GM12878 (cell line): ENCODE measurements at regions not wholly inside any gene's neighbourhood (a gene's known extent, or its start where the extent isn't known, plus 50 kb on each side); places are given as distances from the start of the nearest gene placed in this dataset.

ENCODE experiments used
- ATAC-seq: fragments of 200-7000 bp; cut with Tn5 transposase; 3 replicates; pipeline ENCODE4 v1.9.1; 2020; ENCODE audit warnings: mild to moderate bottlenecking, moderate library complexity
- BruUV-seq: library from RNA; stranded (reverse); fragments of 400-500 nt; replicated peaks from 2 replicates; lab custom pipeline; 2021; lab: Mats Ljungman, UMichigan
- CTCF ChIA-PET: fragments of 300-600 bp; sonication (Branson Sonifier 250); formaldehyde crosslinking; extraction: SDS; loops from one replicate; lab custom pipeline; 2021; ENCODE audit warnings: inconsistent platforms; lab: Yijun Ruan, JAX
- POLR2A ChIA-PET: fragments of 350-600 bp; formaldehyde crosslinking; extraction: SDS; loops from one replicate; lab custom pipeline; 2021; ENCODE audit warnings: inconsistent platforms; lab: Charles Lee
- RAD21 ChIA-PET: fragments of 300-600 bp; sonication (Branson Sonifier 250); formaldehyde crosslinking; loops from one replicate; lab custom pipeline; 2023; ENCODE audit warnings: antibody characterized with exemption; ENCODE audit not compliant: unreplicated experiment; lab: Charles Lee
- SMC1A ChIA-PET: fragments of 300-600 bp; sonication (Branson Sonifier 250); formaldehyde crosslinking; loops from one replicate; lab custom pipeline; 2023; ENCODE audit not compliant: unreplicated experiment, uncharacterized antibody; lab: Charles Lee
- DNase-seq: peaks from one replicate; pipeline ENCODE4 v3.0.0-alpha.2; 2011; ENCODE audit warnings: low read depth, low spot score
- FAIRE-seq: peaks from 3 replicates; lab custom pipeline; 2011; peaks lifted over from hg19 to GRCh38; lab: Jason Lieb, UNC
- H2AFZ ChIP-seq: 2 replicates; pipeline ENCODE4 v1.6.0; 2011; ENCODE audit warnings: low read depth, low read length, control low read depth; ENCODE audit not compliant: control insufficient read depth
- H3K27ac ChIP-seq: 2 replicates; pipeline ENCODE4 v1.5.1; 2011; ENCODE audit warnings: control low read depth; ENCODE audit not compliant: control insufficient read depth, insufficient read depth
- H3K27me3 ChIP-seq, 2 experiments: replicated peaks in 1 of 2; 2 replicates each; pipeline versions ENCODE4 v1.6.0 to v1.6.1; 2011; ENCODE audit warnings: low read length in 1 of 2; ENCODE audit not compliant: control insufficient read depth in 2 of 2, insufficient read depth in 2 of 2
- H3K36me3 ChIP-seq, 2 experiments: 2 replicates each; pipeline ENCODE4 v1.5.1; 2011; ENCODE audit warnings: low read length in 1 of 2; ENCODE audit not compliant: control insufficient read depth in 2 of 2, insufficient read depth in 2 of 2
- H3K4me1 ChIP-seq: 2 replicates; pipeline ENCODE4 v1.6.1; 2011; ENCODE audit warnings: mild to moderate bottlenecking, low read length, moderate library complexity, mixed read lengths; ENCODE audit not compliant: control insufficient read depth, insufficient read depth
- H3K4me2 ChIP-seq: 2 replicates; pipeline ENCODE4 v1.6.0; 2011; ENCODE audit warnings: control low read depth; ENCODE audit not compliant: control insufficient read depth, insufficient read depth
- H3K4me3 ChIP-seq: fragments of 200-600 bp; sonication (generic); 2 replicates; pipeline ENCODE4 v1.5.1; 2016
- H3K79me2 ChIP-seq: 2 replicates; pipeline ENCODE4 v1.6.0; 2011; ENCODE audit warnings: low read length; ENCODE audit not compliant: control insufficient read depth, insufficient read depth
- H3K9ac ChIP-seq: 2 replicates; pipeline ENCODE4 v1.8.0; 2011; ENCODE audit warnings: low read length, control low read depth, mixed read lengths; ENCODE audit not compliant: control insufficient read depth, insufficient read depth
- H3K9me3 ChIP-seq: replicated peaks from 3 replicates; pipeline ENCODE4 v1.5.1; 2011; ENCODE audit warnings: mild to moderate bottlenecking, low read length; ENCODE audit not compliant: control insufficient read depth, insufficient read depth
- H4K20me1 ChIP-seq: 2 replicates; pipeline ENCODE4 v1.6.0; 2011; ENCODE audit not compliant: control insufficient read depth, insufficient read depth
- BCL3 ChIP-seq: IDR thresholded peaks from 2 replicates; pipeline ENCODE4 v1.6.1; 2011; ENCODE audit warnings: borderline replicate concordance, low read depth, mild to moderate bottlenecking, moderate library complexity, low read length; ENCODE audit not compliant: insufficient read depth, poor library complexity, severe bottlenecking
- BHLHE40 ChIP-seq, 2 experiments: fragments of 450-650 bp in 1 of 2; IDR thresholded peaks; 2 replicates each; pipeline ENCODE4 v1.6.1; 2011 to 2017; ENCODE audit warnings: low read depth in 2 of 2, borderline replicate concordance in 1 of 2, improper control_type of control experiment in 1 of 2, low read length in 1 of 2, mild to moderate bottlenecking in 1 of 2
- CEBPB ChIP-seq, 2 experiments: fragments of 150-350 bp in 1 of 2; IDR thresholded peaks; 2 replicates each; pipeline ENCODE4 v1.6.1; 2012 to 2014; ENCODE audit warnings: low read depth in 2 of 2, low read length in 2 of 2, borderline replicate concordance in 1 of 2, inconsistent platforms in 1 of 2
- CHD2 ChIP-seq: IDR thresholded peaks from 2 replicates; pipeline ENCODE4 v1.6.1; 2011; ENCODE audit warnings: low read depth, low read length, improper control_type of control experiment, borderline replicate concordance
- CREM ChIP-seq: IDR thresholded peaks from 2 replicates; pipeline ENCODE4 v1.6.1; 2014; ENCODE audit warnings: antibody characterized with exemption, low read depth
- JUNB ChIP-seq: IDR thresholded peaks from 2 replicates; pipeline ENCODE4 v1.6.1; 2016; ENCODE audit warnings: antibody characterized with exemption, mild to moderate bottlenecking
- JUND ChIP-seq: IDR thresholded peaks from 2 replicates; pipeline ENCODE4 v1.6.1; 2012; ENCODE audit warnings: low read depth, mild to moderate bottlenecking, low read length, improper control_type of control experiment, moderate library complexity
- KLF5 ChIP-seq: fragments of 450-650 bp; IDR thresholded peaks from 2 replicates; pipeline ENCODE4 v1.6.1; 2014; ENCODE audit warnings: mild to moderate bottlenecking; ENCODE audit not compliant: partially characterized antibody
- NFIC ChIP-seq: IDR thresholded peaks from 2 replicates; pipeline ENCODE4 v1.6.1; 2012; ENCODE audit warnings: low read depth, mild to moderate bottlenecking, inconsistent platforms, low read length, moderate library complexity
- NR2C1 ChIP-seq: fragments of 450-650 bp; IDR thresholded peaks from 2 replicates; pipeline ENCODE4 v1.6.1; 2017; ENCODE audit warnings: antibody characterized with exemption, mild to moderate bottlenecking, moderate library complexity
- RCOR1 ChIP-seq: conservative IDR thresholded peaks from 2 replicates; pipeline ENCODE4 v1.6.1; 2012; ENCODE audit warnings: low read depth, low read length, improper control_type of control experiment
- SIX5 ChIP-seq: IDR thresholded peaks from 2 replicates; pipeline ENCODE4 v1.6.1; 2011; ENCODE audit warnings: mild to moderate bottlenecking, low read depth, low read length, moderate library complexity; ENCODE audit not compliant: severe bottlenecking
- SPI1 ChIP-seq: IDR thresholded peaks from 2 replicates; pipeline ENCODE4 v1.6.1; 2011; ENCODE audit warnings: low read depth, mild to moderate bottlenecking, low read length, moderate library complexity, borderline replicate concordance; ENCODE audit not compliant: insufficient read depth
- SRF ChIP-seq, 2 experiments: IDR thresholded peaks; 2 replicates each; pipeline ENCODE4 v1.6.1; 2011; ENCODE audit warnings: low read depth in 2 of 2, low read length in 2 of 2, mild to moderate bottlenecking in 1 of 2, moderate library complexity in 1 of 2
- TBL1XR1 ChIP-seq: IDR thresholded peaks from 2 replicates; pipeline ENCODE4 v1.6.1; 2012; ENCODE audit warnings: low read depth, low read length, improper control_type of control experiment
- TCF12 ChIP-seq: IDR thresholded peaks from 2 replicates; pipeline ENCODE4 v1.6.1; 2011; ENCODE audit warnings: low read depth, mild to moderate bottlenecking, low read length
- USF2 ChIP-seq: IDR thresholded peaks from 2 replicates; pipeline ENCODE4 v1.6.1; 2011; ENCODE audit warnings: low read depth, low read length, improper control_type of control experiment, borderline replicate concordance
- WGBS: methylation state at CpG from one replicate; pipeline ENCODE4 v1.1.6; 2016; ENCODE audit warnings: low lambda C conversion rate; ENCODE audit not compliant: insufficient replicate concordance, insufficient coverage; ENCODE audit errors: missing lambda C conversion rate; 5-methylcytosine and 5-hydroxymethylcytosine counted together
- in situ Hi-C: fragments of 300-500 bp; cut with MboI; formaldehyde crosslinking; loops from 9 replicates; pipeline ENCODE4 v1.14.3; 2018; ENCODE audit warnings: mixed read lengths
- intact Hi-C: fragments of 100-400 bp; cut with micrococcal nuclease; formaldehyde crosslinking; loops from one replicate; pipeline ENCODE4 v1.14.2; 2022; ENCODE audit not compliant: unreplicated experiment

- Histone ChIP-seq H4K20me1 (no peaks in the 10 kb centered on the region), H3K27ac (no peak overlapping the region), H3K36me3 (no peaks in the 10 kb centered on the region), H2AFZ (no peak overlapping the region), H3K79me2 (no peaks in the 10 kb centered on the region), H3K4me2 (no peak overlapping the region), H3K4me3 (no peak overlapping the region), H3K9ac (no peak overlapping the region), H3K27me3 (no peaks in the 10 kb centered on the region), H3K9me3 (no peaks in the 10 kb centered on the region; the same call in 2 of the 3 replicates), H3K4me1 (no peaks in the 10 kb centered on the region)
- CTCF ChIA-PET, result no interaction called here
- SMC1A ChIA-PET, result no interaction called here
- RAD21 ChIA-PET, result no interaction called here
- ATAC-seq (no peak), FAIRE-seq (no peak), DNase-seq (no peak)
- BruUV-seq, result no TSS peak
- WGBS, result 25% methylated on average over 3 of the region's 3 CpGs
- in situ Hi-C loops (loop anchor here (25.0 kb wide), 1 partner anchor 89 kb away; no protein-coding TSS in a partner anchor), intact Hi-C loops (no loop called here)
- POLR2A ChIA-PET, result no interaction called here
- no peak for TF ChIP-seq CEBPB (IDR thresholded peaks at IDR 0.05; ENCODE audit: borderline replicate concordance in 1 of 2, low read depth in 2 of 2, low read length in 2 of 2)
- TF ChIP-seq TCF12, result no peak
Measured at GRCh38 chr10:6748029-6748428, 168.0 kb upstream of the PRKCQ start.

GRCh38 chr10:6746782-6747181, 166.7 kb upstream of the PRKCQ start:
- Histone ChIP-seq H3K9me3 (no peaks in the 10 kb centered on the region; the same call in 2 of the 3 replicates), H3K4me3 (no peak overlapping the region), H3K79me2 (no peaks in the 10 kb centered on the region), H3K27ac (no peak overlapping the region), H3K9ac (no peak overlapping the region), H3K4me2 (no peak overlapping the region), H3K36me3 (no peaks in the 10 kb centered on the region), H3K27me3 (no peaks in the 10 kb centered on the region), H3K4me1 (no peaks in the 10 kb centered on the region), H4K20me1 (no peaks in the 10 kb centered on the region), H2AFZ (no peak overlapping the region)
- 14% methylated on average over 5 of the region's 5 CpGs for WGBS
- intact Hi-C loops (no loop called here), in situ Hi-C loops (loop anchor here (25.0 kb wide), 1 partner anchor 91 kb away; no protein-coding TSS in a partner anchor)
- ChIA-PET CTCF (no interaction called here), RAD21 (no interaction called here), POLR2A (no interaction called here), SMC1A (no interaction called here)
- FAIRE-seq (no peak), DNase-seq (no peak), ATAC-seq (no peak)
- BruUV-seq, result no TSS peak
- TF ChIP-seq CREM (no peak), BHLHE40 (IDR thresholded peaks at IDR 0.05; ENCODE audit: borderline replicate concordance in 1 of 2, low read depth in 2 of 2, low read length in 1 of 2) (no peak), BCL3 (no peak), SRF (IDR thresholded peaks at IDR 0.05; ENCODE audit: low read depth in 2 of 2, low read length in 2 of 2) (no peak), USF2 (no peak), NR2C1 (no peak), JUNB (no peak), TBL1XR1 (no peak), KLF5 (no peak), SIX5 (no peak), JUND (no peak), SPI1 (no peak), CHD2 (no peak), RCOR1 (no peak), NFIC (no peak)
